ENCODE measurements at regions not wholly inside any gene's neighbourhood (a gene's known extent, or its start where the extent isn't known, plus 50 kb on each side); places are given as distances from the start of the nearest gene placed in this dataset.

GRCh38 chr4:34485252-34485651 is 1759.1 kb downstream of the ARAP2 start:
- TF ChIP-seq, protein P1, sequence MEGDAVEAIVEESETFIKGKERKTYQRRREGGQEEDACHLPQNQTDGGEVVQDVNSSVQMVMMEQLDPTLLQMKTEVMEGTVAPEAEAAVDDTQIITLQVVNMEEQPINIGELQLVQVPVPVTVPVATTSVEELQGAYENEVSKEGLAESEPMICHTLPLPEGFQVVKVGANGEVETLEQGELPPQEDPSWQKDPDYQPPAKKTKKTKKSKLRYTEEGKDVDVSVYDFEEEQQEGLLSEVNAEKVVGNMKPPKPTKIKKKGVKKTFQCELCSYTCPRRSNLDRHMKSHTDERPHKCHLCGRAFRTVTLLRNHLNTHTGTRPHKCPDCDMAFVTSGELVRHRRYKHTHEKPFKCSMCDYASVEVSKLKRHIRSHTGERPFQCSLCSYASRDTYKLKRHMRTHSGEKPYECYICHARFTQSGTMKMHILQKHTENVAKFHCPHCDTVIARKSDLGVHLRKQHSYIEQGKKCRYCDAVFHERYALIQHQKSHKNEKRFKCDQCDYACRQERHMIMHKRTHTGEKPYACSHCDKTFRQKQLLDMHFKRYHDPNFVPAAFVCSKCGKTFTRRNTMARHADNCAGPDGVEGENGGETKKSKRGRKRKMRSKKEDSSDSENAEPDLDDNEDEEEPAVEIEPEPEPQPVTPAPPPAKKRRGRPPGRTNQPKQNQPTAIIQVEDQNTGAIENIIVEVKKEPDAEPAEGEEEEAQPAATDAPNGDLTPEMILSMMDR (IDR thresholded peaks at IDR 0.05) = no peak
- TF ChIP-seq POLR2AphosphoS5 (IDR thresholded peaks at IDR 0.05) (no peak), EP300 (IDR thresholded peaks at IDR 0.05) (no peak)

Data from stomach (tissue), 4 donors.